NCI-H748 (cell line): ENCODE measurements at regions not wholly inside any gene's neighbourhood (a gene's known extent, or its start where the extent isn't known, plus 50 kb on each side); places are given as distances from the start of the nearest gene placed in this dataset.

ENCODE experiments used
- DNase-seq: peaks from one replicate; lab custom pipeline; 2025; ENCODE audit not compliant: unreplicated experiment; lab: John Stamatoyannopoulos, UW

DNA sequence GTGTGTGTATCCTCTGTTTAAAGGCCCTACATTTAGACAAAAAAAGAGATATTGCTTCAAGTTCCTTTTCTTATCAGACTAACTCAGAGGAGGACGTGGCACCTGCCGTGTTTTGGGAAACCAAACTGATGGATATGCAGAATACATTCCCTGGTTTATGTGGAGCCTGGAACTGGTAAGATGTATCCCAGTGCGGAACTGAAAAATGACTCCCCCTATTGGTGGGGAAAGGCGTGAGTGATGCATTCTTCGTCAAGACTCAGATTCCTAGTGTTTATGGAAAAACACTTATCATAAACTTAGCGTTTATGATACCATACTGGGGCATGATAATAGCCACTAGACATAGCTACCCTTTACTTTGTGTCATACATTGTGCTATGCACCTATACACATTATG lies 154.2 kb downstream of the ZNF326 start:
- DNase-seq: no peak

DNA sequence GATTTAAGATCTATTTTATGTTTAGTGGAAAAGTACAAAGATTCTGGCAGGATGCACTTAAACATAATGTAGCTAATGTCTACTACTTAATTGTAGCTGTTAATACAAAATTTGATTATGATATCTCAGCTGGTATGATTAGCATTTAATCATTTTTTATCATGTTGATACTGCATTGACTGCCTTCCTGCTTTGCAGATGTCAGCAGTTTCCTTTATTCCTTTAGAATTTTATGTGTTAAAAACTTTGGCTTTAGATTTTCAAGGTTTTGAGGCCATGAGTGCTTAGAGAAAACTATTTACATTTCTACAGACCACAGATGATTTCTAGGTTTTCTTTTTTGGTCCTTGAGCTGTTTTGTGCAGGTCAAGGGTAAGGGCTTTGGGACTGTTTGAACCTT lies 152.2 kb downstream of the ZNF326 start:
- no peak for DNase-seq

DNA sequence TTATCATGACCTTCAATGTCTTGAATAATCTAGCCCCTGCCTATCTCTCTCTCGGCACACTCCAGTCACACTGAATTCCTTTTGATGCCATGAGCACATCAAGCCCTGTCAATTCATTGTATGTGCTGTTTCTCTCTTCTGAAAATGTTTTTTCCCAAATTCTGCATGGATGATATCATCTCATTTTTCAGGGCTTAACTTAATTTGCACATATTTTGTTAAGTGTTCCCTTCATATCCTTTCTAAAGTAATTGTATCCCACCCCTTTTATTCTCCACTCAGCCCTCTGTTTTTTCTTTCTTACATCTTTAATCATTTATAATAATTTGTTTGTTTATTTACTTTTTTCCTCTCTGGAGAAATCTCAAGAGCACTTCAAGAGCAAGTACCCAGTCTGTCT lies 149.9 kb downstream of the ZNF326 start:
- no peak for DNase-seq

DNA sequence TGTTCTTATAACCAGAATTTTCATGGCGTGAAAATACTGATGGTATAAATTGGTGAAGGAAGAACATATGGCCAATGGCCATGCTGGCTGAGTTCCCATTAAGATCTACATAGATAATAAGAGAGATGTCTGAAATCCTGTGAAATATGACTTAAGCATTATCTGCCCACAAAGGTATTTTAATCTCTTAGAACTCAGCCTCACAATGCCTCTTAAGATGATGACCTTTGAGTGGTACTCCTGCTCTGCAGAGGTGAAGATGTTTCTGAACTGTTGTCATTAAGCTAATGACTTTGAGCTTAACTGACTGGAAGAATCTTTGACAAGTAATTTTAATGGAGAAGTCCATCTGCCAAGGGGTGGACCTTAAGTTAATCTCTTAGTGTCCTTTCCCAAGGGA lies 148.7 kb downstream of the ZNF326 start:
- DNase-seq: no peak

DNA sequence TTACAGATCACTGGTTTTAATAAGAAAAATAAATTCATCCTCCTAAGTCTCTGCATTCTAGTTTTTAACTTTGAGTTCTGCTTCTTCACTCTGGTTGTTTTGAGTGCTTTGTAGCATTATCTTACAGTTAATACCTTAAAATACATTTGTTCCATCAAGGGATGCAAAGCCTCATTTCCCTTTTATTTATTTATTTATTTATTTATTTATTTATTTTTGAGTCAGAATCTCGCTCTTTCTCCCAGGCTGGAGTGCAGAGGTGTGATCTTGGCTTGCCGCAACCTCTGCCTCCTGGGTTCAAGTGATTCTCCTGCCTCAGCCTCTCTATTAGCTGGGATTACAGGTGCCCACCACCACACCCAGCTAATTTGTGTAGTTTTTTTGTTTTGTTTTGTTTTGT lies 147.8 kb downstream of the ZNF326 start:
- no peak for DNase-seq

DNA sequence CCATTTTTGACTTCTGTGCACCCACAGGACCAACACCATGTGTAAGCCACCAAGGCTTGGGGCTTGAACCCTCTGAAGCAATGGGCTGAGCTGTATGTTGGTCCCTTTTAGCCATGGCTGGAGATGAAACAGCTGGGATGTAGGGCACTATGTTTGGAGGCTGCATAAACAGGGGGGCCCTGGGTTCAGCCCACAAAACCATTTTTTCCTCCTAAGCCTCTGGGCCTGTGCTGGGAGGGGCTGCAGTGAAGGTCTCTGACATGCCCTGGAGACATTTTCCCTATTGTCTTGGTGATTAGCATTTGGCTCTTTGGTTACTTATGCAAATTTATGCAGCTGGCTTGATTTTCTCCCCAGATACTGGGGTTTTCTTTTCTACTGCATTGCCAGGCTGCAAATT lies 144.9 kb downstream of the ZNF326 start:
- DNase-seq: no peak

DNA sequence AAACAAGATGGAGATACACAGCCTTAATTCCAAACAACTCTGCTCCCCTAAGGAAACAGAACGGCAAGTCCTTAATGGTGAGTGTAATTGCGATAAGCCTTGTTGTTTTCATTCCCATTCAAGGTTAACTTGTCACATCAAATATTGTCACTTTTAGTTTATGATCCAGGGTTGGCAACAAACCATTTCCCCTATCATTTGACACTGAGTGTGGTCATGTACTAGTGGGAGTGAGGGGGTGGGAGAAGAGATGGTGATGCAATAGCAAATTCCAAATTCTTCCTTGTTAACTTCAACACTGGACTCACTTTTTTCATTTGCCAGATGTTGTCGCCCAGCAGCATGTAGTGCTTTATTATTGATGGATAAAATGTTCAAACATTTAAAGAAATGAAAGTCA lies 140.4 kb downstream of the ZNF326 start:
- DNase-seq: peak; percentile 48

DNA sequence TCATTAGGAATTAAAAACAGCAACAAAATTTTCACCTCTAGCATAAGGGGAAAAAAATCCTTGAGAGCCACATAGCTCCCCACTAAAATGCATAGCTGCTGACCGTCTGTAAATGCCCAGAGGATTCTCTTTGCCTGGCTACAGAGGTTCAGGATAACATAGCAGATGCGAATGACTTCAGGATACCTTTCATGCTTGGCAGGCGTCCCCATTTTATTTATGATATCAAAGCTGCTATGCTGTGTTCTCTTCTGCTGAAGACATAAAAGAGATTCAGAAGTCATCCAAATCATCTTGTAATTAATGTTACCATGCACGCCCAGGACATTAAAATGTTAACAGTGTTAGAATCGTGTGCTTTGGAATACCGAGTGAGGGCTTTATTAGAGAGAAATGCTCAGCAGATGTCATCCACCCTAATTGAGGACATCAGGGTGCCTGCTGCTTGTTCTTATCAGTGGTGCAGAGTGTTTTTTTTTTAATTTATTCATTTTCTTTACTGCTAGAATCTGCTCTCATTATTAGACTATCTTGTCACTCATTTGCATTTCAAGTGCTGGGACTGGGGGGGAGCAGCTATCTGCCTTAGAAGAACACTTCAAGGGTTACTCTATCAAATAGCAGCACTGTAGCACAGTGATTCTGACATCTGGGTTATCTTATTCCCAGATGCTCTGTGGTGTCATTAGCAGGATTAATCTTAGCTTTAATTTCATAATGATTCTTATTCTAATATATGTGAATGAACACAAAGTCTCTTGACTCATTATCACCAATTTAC lies 139.5 kb downstream of the ZNF326 start:
- no peak for DNase-seq

DNA sequence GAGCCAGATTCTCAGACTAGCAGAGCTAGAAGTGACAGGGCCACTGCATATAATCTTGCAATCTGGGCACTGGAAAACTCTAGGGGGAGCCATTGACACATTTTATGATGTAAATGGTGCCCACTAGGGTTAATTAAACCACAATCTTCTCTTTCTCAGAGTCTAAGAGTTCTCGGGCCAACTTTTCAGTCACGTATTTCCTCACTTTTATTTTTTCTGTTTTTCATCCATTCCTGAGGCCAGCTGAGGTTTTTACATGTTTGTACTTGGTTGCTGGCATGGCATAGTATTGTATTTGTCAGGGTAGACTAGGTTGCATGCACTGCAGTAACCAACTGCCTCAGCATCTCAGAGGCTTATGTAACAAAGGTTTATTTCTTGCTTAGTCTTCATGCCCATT lies 138.2 kb downstream of the ZNF326 start:
- peak; percentile 69 for DNase-seq

DNA sequence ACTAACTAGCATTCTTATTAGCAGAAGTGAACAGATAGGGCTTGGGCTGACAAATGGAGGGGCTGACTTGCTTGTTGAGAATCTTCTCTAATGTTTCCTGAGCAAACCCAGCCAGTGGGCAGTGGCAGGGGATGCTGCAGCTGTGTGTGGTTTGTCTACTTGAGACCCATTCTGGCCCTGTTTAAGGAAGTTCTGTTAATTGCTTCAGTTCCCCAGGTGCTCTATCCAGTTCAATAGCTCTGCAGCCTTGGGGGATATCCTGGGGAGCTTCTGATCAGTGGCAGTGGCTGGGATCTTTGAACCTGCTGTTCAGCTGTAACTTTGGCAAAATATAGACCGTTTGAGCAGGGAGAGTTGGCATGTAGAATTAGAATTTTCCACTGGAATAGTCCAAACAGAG lies 137.4 kb downstream of the ZNF326 start:
- no peak for DNase-seq

DNA sequence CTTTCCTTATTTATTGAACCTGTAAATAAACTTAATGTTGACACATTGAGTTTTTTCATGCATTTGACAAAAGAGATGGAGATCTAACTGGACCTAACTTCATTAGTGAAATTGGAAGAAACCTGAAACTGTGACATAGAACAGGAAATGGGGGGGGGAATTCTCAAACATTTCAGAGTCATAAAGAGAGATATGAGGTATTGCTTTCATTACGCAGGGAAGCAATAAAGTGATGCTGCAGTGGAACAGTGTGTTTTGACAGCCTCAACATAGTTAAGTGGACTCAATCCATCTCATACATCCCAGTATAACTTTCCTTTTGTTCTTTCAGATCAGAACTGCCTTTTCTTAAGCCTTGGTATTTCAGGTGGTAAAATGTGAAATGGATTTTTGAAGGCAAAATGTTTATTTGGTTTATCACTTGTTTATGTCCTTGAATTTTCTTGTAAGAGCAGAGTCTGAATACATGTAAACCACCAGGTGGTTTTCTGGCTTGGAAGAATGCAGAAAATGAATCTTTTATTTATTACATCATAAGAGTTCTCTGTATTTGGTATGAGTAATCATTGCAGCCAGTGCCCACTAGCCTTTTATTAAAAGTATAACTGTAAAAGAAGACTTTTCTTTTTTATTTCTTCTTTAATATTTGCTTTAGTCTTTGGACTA lies 132.5 kb downstream of the ZNF326 start:
- DNase-seq: no peak

DNA sequence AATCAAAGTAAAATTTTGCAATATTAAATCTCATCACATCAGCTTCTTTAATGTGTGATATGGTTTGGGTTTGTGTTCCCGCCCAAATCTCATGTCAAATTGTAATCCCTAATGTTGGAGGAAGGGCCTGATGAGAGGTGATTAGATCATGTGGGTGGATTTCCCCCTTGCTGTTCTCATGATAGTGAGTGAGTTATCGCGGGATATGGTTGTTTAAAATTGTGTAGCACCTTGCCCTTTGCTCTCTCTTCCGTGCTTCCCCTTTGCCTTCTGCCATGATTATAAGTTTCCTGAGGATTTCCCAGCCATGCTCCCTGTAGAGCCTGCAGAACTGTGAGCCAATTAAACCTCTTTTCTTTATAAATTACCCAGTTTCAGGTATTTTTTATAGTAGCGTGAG lies 131.9 kb downstream of the ZNF326 start:
- no peak for DNase-seq

DNA sequence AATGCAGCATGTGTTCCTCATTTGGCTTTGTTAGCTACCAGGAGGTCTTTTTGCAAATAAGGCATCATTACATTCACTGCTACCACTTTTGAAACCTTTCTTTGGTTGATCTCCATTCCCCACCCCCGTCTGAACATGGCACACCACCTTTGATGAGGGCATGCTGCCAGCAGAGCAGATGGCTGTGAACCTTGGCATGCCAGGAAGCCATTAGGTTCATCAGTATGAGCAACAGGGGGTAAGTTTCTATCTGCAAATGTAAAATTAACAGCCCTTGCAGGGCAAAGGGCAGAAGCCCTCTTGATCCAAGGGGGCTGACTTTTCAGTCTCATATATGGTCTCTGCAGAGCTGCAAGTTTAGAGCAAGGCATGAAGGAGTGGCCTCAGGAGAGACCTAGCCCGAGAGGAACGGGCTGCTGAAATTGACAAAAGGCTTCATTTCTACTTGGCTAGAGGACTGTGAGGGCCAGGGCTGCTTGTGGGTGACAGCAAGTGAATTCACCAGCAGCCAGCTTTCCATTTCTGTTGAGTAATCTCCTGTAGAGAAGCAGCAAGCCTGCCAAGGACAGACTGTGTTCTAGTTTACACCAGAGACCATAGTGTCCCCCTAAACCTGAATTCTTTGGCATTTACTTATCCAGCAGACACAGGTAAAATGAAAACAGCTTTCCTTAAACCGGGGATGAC lies 127.9 kb downstream of the ZNF326 start:
- DNase-seq: no peak

DNA sequence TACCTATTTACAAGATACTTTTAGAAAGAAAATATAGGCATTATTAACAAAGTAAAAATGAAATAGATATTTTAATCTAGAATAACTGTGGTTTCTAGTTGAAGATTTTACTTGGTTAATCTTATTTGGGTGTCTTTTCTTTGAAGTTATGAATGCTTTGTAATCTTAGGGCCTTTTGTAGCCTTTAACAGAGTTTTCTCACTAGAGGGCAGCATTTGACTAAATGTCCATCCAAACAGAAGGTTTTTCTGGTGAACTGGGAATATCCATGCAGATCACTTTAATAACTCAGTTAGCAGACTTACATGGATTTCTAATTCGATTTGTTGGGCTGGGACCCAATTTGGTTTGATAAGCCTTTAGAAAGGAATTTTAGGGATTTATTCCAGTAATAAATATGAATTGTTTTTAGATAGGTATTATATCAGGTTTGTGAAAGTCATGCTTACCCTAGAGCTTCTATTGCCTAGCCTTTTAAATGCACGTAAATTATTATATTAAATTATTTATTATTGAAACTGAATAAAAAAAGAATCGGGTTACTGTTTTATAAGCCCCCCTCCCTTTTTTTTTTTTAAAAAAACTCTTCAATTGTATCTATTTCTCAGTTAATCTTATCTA lies 119.7 kb downstream of the ZNF326 start:
- DNase-seq: peak; percentile 60

DNA sequence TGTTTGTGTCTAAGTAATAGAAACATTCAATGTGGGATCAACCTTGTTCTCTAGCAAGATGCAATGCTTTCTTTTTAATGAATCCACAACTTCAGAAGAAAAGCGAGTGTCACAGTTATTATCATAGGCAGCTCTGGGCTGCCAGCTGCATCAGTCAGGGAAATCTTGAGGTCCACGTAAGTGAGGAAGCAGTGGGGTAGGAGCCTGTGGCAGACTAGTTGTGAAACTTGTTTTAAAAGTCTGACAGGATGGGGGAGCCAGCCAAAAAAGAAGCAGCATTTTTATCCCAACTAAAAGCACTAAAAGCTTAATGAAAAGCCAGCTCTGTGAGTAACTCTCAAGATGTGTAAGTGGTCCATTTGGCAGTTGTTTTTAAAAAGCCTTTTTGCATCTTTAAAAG lies 113.1 kb downstream of the ZNF326 start:
- DNase-seq: no peak

DNA sequence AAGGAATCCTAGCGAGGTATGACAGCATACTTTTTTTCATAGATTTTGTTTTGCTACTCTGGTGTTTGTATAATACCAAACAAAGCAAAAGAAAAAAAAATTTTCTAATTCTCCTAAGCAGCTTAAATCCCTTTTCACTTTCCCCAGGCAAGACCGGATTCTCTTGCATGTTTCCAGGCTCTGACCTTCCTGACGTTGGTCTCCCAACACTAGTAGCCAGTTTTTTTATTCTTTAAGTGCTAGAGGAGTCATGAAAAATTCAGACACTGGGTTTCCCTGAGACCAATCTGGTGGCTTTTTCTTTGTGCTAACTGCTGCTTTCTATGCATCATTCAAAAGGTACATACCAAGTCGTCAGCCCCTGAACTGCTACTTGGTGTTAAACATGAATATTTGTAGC lies 111.4 kb downstream of the ZNF326 start:
- DNase-seq: no peak

DNA sequence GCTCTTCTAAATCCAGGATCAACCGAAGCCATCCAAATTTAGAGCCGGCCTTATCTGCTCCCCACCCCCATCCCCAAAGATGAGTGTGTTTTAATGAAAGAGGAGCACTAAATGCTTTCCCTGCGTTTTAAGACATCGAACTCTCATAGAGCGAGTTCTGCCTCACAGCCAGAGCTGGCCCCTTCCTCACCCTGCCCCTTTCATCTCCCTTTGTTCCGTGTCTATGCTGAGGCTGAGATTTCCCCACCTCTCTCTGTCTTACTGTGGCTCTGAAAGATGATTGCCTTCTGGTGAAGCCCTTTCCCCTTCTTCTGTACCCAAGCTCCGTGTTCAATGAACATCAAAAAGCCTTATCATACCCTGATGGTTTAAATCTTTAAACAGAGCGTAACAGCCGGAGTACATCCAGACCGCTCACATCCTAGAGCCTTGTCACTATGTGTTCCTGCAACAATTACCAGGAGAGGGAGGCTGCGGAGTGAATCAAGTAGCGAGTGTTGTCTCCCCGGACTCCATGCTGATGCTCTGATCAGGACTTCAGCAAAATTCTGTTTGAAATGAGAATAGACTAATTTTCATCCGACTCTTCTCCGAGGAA lies 110.1 kb downstream of the ZNF326 start:
- no peak for DNase-seq

DNA sequence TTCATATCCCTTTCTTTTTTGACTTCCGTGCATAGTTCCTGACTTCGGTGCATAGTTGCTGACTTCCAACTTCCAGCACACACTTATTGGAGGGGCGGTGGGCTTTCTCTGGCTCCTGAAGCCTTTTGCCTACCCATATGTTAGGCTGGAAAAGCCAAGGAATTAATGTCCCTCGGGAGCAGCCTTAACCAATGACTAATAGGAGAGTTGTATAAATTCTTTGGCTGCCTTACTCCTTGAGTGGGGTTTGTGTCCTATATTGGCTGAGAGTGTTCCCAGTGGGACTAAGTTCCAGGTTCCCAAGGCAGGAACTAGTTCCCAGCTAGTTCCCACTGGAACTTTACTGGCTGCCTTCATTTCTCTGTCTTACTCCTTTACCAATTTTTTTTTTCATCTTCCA lies 105.7 kb downstream of the ZNF326 start:
- DNase-seq: no peak

DNA sequence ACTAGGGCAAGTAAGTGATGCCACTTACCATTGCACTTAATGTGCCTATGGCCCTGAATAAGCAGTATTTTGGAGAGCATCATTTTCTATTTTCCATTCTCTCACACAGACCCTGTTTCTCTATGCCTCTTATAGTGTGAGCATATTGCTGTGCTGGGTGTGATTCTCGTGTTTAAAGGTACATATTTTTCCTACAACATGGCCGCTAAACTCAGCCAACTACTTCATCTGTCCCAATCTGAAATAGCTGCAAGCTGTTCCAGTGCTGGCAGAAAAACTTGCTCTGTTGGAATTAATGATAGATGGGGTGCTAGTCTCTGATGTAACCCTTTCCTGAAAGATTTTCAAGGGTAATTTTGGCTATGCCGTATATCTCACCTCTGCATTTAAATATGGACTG lies 97.5 kb downstream of the ZNF326 start:
- no peak for DNase-seq
